ENCODE measurements at regions not wholly inside any gene's neighbourhood (a gene's known extent, or its start where the extent isn't known, plus 50 kb on each side); places are given as distances from the start of the nearest gene placed in this dataset.

GRCh38 chr1:83029050-83029449 is 969.9 kb downstream of the TTLL7 start:
- no peak for TF ChIP-seq EZH2 (IDR thresholded peaks at IDR 0.05)
- TF ChIP-seq POLR2AphosphoS5 (IDR thresholded peaks at IDR 0.05; ENCODE audit: borderline replicate concordance, low read depth, low read length): no peak

Data from SK-N-MC (cell line).